Upper lobe of right lung (tissue), 1 donor: ENCODE measurements at regions not wholly inside any gene's neighbourhood (a gene's known extent, or its start where the extent isn't known, plus 50 kb on each side); places are given as distances from the start of the nearest gene placed in this dataset.

Source experiments
- ATAC-seq: fragments of 200-7000 bp; cut with Tn5 transposase; one replicate; pipeline ENCODE4 v1.9.1; 2020; ENCODE audit warnings: mild to moderate bottlenecking, moderate library complexity
- DNase-seq: peaks from one replicate; pipeline ENCODE4 v3.0.0-alpha.2; 2020
- H3K27ac ChIP-seq: fragments of 200-600 bp; one replicate; pipeline ENCODE4 v1.8.0; 2022
- H3K27me3 ChIP-seq: fragments of 200-600 bp; one replicate; pipeline ENCODE4 v1.8.0; 2022; ENCODE audit warnings: mild to moderate bottlenecking
- H3K36me3 ChIP-seq: fragments of 200-600 bp; one replicate; pipeline ENCODE4 v1.8.0; 2022
- H3K4me1 ChIP-seq: fragments of 200-600 bp; one replicate; pipeline ENCODE4 v1.8.0; 2022
- H3K4me3 ChIP-seq: fragments of 200-600 bp; one replicate; pipeline ENCODE4 v1.8.0; 2022; ENCODE audit warnings: mild to moderate bottlenecking
- H3K9me3 ChIP-seq: fragments of 200-600 bp; one replicate; pipeline ENCODE4 v1.8.0; 2022
- intact Hi-C: fragments of 100-400 bp; cut with DNase I; formaldehyde crosslinking; loops from one replicate; pipeline ENCODE4 v1.11.0; 2022
- TF ChIP-seq, protein P1 (sequence below): fragments of 200-600 bp; IDR thresholded peaks from one replicate; pipeline ENCODE4 v1.8.0; 2022; ENCODE audit warnings: antibody characterized with exemption
- donor health status: DM: no; HTN: yes; CAD: no; lungs with severe emphysema.

DNA sequence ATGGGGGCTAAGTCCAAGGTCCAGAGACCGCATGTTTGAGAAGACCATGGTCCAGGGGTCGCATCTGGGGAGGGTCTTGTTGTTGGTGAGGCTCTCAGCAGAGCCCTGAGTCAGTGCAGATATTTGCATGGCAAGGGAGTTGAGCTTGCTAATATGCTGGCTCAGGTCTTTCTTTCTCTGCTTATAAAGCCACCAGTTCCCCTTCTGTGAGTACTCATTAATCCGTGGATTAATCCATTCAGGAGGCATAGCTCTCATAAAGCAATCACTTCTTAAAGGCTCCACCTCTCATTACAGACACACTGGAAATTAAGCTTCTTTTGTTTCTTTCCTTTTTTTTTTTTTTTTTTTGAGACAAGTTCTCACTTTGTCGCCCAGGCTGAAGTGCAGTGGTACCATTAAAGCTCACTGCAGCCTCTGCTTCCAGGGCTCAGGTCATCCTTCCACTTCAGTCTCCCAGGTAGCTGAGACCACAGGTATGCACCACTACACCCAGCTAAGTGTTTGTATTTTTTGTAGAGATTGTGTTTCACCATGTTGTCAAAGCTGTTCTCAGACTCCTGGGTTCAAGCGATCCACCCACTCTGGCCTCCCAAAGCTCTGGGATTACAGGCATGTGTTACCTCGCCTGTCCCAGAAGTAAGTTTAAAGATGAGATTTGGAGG is 216.4 kb downstream of the SLITRK5 start:
- H3K27ac ChIP-seq = no peak overlapping the region
- TF ChIP-seq, protein P1, sequence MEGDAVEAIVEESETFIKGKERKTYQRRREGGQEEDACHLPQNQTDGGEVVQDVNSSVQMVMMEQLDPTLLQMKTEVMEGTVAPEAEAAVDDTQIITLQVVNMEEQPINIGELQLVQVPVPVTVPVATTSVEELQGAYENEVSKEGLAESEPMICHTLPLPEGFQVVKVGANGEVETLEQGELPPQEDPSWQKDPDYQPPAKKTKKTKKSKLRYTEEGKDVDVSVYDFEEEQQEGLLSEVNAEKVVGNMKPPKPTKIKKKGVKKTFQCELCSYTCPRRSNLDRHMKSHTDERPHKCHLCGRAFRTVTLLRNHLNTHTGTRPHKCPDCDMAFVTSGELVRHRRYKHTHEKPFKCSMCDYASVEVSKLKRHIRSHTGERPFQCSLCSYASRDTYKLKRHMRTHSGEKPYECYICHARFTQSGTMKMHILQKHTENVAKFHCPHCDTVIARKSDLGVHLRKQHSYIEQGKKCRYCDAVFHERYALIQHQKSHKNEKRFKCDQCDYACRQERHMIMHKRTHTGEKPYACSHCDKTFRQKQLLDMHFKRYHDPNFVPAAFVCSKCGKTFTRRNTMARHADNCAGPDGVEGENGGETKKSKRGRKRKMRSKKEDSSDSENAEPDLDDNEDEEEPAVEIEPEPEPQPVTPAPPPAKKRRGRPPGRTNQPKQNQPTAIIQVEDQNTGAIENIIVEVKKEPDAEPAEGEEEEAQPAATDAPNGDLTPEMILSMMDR = no peak
- ATAC-seq (peak; percentile 56), DNase-seq (no peak)
- H3K36me3 ChIP-seq = no peaks in the 10 kb centered on the region
- no peak overlapping the region for H3K4me3 ChIP-seq
- intact Hi-C loops = no loop called here
- no peaks in the 10 kb centered on the region for H3K9me3 ChIP-seq
- H3K4me1 ChIP-seq = no peaks in the 10 kb centered on the region
- H3K27me3 ChIP-seq = no peaks in the 10 kb centered on the region

DNA sequence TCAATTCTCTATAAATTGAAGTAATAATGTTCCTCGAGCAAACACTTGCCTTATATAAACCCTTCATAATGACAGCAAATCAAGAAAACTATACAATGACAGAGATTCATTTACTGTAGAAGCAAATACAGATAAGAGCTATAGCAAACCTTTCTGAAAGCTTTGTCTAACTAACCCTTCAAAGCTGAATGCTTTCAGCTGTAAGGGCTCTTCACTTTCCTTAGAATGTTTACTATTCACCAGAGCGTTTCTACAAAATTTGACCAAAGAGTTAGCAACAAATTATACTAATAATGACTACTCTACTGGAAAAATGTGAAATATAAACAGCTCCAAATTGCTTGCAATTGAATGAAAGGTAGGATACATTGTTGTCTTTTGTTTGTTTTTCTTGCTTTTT is 218.1 kb downstream of the SLITRK5 start:
- intact Hi-C loops = no loop called here

GRCh38 chr13:87893186-87893585 is 222.0 kb downstream of the SLITRK5 start:
- ATAC-seq = no peak
- no peaks in the 10 kb centered on the region for H3K36me3 ChIP-seq
- intact Hi-C loops = no loop called here
- H3K4me3 ChIP-seq = no peak overlapping the region
- no peaks in the 10 kb centered on the region for H3K27me3 ChIP-seq
- DNase-seq = no peak
- H3K27ac ChIP-seq = no peak overlapping the region
- no peaks in the 10 kb centered on the region for H3K9me3 ChIP-seq
- H3K4me1 ChIP-seq = no peaks in the 10 kb centered on the region
- TF ChIP-seq, protein P1 = no peak

More for the DNA sequence above, 218.1 kb downstream of the SLITRK5 start:
- Histone ChIP-seq H3K27ac (no peak overlapping the region), H3K4me3 (no peak overlapping the region), H3K36me3 (no peaks in the 10 kb centered on the region), H3K27me3 (no peaks in the 10 kb centered on the region), H3K4me1 (no peaks in the 10 kb centered on the region), H3K9me3 (no peaks in the 10 kb centered on the region)
- ATAC-seq (no peak), DNase-seq (no peak)
- TF ChIP-seq, protein P1 = no peak

DNA sequence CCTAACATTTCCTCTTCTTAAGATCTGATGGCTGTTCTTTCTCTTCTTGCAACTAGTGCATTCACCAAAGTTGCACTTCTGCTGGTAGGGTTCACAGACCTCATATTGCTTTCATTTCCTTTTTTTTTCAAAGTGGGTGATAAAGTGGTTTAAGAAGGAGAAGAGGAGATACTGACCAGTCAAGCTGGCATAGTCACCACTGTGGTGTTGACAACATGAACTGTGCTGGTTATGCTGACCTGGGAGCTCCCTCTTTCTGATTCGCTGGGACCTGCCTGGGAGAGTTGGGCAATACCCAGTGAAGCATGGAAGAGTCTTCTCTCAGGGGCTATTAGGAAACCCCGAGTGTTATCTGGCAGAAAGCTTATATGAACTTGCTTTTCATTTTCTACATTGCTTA is 222.9 kb downstream of the SLITRK5 start:
- no peaks in the 10 kb centered on the region for H3K4me1 ChIP-seq
- intact Hi-C loops = no loop called here
- no peak for ATAC-seq

GRCh38 chr13:87903553-87903952 is 232.4 kb downstream of the SLITRK5 start:
- ATAC-seq (no peak), DNase-seq (no peak)
- intact Hi-C loops = no loop called here
- Histone ChIP-seq H3K36me3 (no peaks in the 10 kb centered on the region), H3K27ac (no peak overlapping the region), H3K9me3 (no peaks in the 10 kb centered on the region), H3K4me3 (no peak overlapping the region), H3K27me3 (no peaks in the 10 kb centered on the region), H3K4me1 (no peaks in the 10 kb centered on the region)
- TF ChIP-seq, protein P1 = no peak

More for the DNA sequence above, 222.9 kb downstream of the SLITRK5 start:
- Histone ChIP-seq H3K27me3 (no peaks in the 10 kb centered on the region), H3K36me3 (no peaks in the 10 kb centered on the region), H3K27ac (no peak overlapping the region), H3K9me3 (no peaks in the 10 kb centered on the region), H3K4me3 (no peak overlapping the region)
- DNase-seq = no peak
- TF ChIP-seq, protein P1 = no peak

DNA sequence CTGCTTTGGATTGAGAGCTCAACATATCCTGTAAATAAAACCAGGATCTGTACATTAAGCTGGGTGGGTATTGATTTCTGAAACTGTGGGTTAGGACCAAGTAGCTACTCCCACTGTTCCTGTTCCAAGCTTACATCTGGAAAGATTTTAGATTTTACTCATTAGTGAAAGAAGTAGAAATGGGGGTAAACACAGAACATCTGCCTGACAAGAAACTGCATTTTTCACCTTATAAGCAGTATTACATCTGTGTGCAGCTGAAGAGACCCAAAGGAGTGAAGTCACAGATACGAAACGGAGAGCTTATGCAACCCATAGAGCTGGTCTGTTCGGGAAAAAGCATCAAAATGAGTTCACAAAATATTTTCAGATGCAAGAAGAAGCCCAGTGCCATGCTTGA is 235.2 kb downstream of the SLITRK5 start:
- TF ChIP-seq, protein P1 = no peak
- Histone ChIP-seq H3K36me3 (no peaks in the 10 kb centered on the region), H3K9me3 (no peaks in the 10 kb centered on the region), H3K27me3 (no peaks in the 10 kb centered on the region), H3K27ac (no peak overlapping the region), H3K4me3 (no peak overlapping the region), H3K4me1 (no peaks in the 10 kb centered on the region)
- ATAC-seq (no peak), DNase-seq (no peak)
- intact Hi-C loops = no loop called here
